Activated CD4-positive, alpha-beta T cell treated with anti-CD3 and anti-CD28 coated beads, Interleukin-2, Interleukin-6, amounts not matched to agents 100 ng/mL and 50 ng/mL, durations not matched to agents 16 hours and 8 hours (primary cell): ENCODE measurements at regions not wholly inside any gene's neighbourhood (a gene's known extent, or its start where the extent isn't known, plus 50 kb on each side); places are given as distances from the start of the nearest gene placed in this dataset.
"Not testable (repeated sequence)": the region's sequence is repeated elsewhere in the genome, so short reads cannot be mapped to it uniquely, and the experiment has no call there.

Source experiments
- DNase-seq: peaks from one replicate; pipeline ENCODE4 v3.0.0-alpha.2; 2020

DNA sequence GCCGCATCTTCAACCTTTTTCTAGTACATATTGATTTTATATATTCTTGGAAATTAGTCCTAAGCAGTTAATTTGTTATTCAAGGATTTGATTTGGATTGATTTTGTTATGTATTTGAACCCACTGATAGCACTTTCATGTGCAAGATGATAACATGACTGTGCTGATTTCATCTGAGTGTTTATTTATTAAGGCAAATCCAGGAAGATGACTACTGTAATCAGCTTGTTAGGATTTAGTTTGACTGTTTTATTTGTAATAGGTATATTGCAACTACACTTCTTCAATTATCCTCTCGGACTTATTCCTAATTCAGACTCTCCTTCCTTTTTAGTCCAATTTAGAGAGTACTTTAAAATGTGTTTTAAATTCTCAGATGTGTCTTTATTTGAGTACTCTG lies 75.1 kb upstream of the PRKG1 start:
- DNase-seq = no peak

- no peak for DNase-seq
Measured at GRCh38 chr10:51000164-51000563, 74.1 kb upstream of the PRKG1 start.

DNA sequence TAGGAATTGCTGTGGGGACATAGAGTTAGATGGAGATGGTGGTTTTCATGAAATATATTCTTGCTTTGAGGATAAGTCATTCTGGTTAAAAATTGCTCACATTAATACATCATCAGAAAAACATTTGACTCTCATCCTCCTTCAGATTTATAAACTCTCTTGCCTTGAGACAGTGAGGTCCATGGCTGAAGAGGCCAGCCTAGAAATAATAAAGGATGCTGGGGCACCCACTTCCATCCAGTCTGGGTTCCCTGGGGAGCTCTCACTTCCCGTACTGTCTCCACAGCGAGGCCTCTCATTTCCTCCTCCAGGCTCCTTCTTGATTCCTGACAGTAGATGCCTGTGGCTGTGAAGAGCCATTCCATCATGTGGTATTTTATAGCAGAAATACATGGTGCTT lies 73.3 kb upstream of the PRKG1 start:
- DNase-seq = no peak

- peak; percentile 20 for DNase-seq
Measured at GRCh38 chr10:51001587-51001986, 72.7 kb upstream of the PRKG1 start.

GRCh38 chr10:51002469-51002868 lies 71.8 kb upstream of the PRKG1 start:
- no peak for DNase-seq

GRCh38 chr10:51004776-51005175 lies 69.5 kb upstream of the PRKG1 start:
- no peak for DNase-seq

GRCh38 chr10:51005551-51005950 lies 68.7 kb upstream of the PRKG1 start:
- no peak for DNase-seq

DNA sequence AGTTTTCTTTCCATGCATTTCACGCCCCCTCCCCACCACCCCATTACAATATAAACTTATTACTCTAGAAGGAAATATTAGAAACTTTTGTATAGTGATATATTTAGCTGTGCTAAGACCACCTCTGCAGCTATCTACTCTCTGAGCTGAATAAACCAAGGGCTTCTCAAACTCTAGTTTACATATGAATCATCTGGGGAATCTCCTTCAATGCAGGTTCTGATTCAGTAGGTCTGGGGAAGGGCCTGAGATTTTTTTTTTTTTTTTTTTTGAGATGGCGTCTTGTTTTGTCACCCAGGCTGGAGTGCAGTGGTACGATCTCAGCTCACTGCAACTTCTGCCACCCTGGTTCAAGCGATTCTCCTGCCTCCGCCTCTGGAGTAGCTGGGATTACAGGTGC lies 67.6 kb upstream of the PRKG1 start:
- no peak for DNase-seq

- DNase-seq = no peak
Measured at GRCh38 chr10:51007781-51008180, 66.5 kb upstream of the PRKG1 start.

DNA sequence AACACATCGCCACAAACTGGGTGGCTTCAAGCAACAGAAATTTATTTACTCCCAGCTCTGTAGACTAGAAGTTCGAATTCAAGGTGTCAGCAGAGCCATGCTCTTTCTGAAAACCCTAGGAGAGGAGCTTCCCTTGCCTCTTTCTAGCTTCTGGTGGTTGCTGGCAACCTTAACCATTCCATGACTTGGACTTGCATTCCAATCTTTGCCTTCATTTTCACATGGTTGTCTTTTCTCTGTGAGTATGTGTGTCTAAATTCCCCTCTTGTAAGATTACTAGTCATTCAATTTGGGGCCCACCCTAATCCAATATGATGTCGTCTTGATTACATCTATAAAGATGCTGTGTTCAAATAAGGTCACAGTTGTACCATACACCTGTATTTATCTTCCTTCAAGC lies 65.9 kb upstream of the PRKG1 start:
- DNase-seq = no peak

DNA sequence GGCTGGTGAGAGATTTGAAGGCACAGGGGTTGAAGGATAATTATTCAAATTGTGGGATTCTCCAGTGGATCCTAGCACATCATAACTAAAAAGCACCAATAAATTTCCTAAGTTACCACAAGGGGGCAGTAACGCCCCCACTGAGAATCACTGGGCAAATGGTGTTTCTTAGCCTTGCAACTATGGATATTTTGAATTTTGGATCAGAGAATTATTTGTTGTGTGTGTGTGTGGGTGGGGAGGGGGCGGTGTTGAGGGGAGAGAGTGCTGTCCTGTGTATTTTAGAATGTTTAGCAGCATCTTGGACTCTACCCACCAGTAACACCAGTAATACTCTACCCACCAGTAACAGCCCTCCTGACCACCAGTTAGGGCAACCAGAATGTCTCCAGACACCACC lies 63.3 kb upstream of the PRKG1 start:
- peak; percentile 47 for DNase-seq

DNA sequence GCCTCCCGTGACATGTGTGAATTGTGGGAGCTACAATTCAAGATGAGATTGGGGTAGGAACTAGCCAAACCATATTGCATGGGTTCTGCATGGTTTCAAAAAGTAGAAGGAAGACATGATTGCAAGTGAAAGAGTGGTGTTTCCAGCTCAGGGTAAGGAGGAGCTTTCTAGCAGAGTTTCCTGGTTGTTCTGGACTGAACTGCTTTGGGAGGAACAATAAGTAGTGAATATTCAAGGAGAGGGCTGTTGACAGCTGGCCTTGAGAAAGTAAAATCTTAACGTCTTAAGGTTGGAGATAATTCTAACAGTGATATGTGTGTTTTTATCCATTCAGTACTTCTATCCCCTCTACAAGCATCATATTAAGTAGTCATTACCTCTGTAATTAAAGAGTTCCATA lies 62.2 kb upstream of the PRKG1 start:
- DNase-seq = no peak

DNA sequence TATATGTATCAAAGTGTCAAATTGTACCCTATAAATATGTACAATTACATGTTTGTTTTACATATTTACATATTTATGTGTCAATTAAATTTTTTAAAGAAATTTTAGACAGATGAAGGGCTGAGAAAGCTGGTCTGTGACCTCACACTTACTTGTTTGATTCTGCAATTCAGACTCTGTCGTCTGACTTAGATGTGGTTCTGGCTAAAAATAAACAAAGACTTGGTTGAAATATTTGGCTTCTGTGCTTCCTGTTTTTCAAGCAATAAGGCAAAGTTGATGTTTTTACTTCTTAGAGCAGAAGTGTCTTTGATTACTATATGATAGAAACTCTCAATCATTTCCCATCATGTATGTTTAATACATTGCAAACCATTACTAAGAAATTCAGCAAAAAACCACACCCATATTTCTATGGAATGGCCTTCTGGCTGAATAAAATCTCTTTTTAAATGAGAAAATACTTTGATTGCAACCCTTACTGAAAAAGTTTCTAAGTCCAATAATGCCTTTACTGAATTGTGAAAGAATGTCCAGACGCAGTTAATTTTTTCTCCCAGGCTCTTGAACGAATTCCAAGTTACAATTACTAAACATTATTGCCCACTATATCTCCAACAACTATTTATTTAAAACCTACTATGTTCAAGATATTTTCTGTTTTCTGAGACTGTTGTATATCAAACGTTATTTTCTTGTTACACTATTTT lies 59.5 kb upstream of the PRKG1 start:
- DNase-seq = no peak

DNA sequence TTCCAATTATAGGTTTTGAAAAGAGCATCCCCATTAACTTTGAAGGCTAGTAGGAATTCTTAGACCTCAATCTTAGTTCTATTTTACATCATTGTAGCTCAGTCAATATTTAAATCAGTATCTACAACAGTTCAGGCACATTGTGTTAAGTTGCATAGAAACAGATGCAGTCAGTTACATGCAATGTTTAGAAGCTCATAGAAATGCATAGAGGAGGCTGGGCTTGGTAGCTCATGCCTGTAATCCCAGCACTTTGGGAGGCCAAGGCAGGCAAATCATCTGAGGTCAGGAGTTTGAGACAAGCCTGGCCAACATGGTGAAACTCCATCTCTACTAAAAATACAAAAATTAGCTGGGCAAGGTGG lies 58.9 kb upstream of the PRKG1 start:
- DNase-seq = not testable (repeated sequence)

DNA sequence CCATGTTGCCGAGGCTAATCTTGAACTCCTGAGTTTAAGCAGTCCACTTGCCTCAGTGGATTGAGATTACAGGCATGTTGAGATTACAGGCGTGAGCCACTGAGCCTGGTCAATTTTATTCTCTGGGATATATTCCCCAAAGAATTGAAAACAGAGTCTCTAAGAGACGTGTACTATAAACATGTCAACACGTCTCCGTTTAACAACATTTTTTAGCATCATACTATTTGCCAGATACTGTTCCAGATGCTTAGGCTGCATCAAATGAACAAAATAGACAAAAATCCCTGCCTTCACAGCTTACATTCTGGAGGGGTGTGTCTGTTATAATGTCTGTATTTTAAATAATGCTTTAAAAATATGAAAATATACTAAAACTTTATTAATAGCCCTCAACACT lies 54.1 kb upstream of the PRKG1 start:
- DNase-seq = no peak

- no peak for DNase-seq
Measured at GRCh38 chr10:51022933-51023585, 51.2 kb upstream of the PRKG1 start.

- no peak for DNase-seq
Measured at GRCh38 chr10:51023636-51024035, 50.7 kb upstream of the PRKG1 start.
